ENCODE measurements at regions not wholly inside any gene's neighbourhood (a gene's known extent, or its start where the extent isn't known, plus 50 kb on each side); places are given as distances from the start of the nearest gene placed in this dataset.

DNA sequence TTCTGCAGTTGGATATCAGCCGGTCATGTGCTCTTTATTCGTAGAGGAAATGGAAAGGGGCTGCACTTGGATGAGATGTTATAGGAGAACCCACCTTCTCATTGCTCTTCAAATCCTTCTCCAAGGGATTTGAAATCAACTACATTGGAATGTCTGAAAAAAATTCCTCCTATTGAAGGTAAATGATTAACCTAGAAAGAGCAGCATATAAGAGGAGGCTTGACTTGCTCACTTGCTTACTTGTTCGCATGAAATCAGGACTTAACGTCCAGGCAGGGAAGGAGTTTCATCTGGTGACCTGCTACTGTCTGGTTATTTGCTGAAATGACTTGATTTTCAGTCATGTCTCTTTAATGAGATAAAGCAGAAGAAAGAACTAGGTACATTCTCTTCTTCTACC is 338.4 kb upstream of the NOCT start:
- no peaks in the 10 kb centered on the region for H3K9me3 ChIP-seq (ENCODE audit: low read length)
- H3K4me3 ChIP-seq (ENCODE audit: low read length) = no peak overlapping the region
- H3K9ac ChIP-seq (ENCODE audit: low read length) = no peak overlapping the region
- no peaks in the 10 kb centered on the region for H3K9me2 ChIP-seq (replicated peaks; ENCODE audit: insufficient read depth, low read length)
- no peaks in the 10 kb centered on the region for H3K79me2 ChIP-seq (ENCODE audit: low read length)
- H3K27ac ChIP-seq (ENCODE audit: low read length) = no peak overlapping the region
- H3K4me1 ChIP-seq (ENCODE audit: low read length) = peaks cover 54% of the 10 kb centered on the region
- H4K20me1 ChIP-seq (ENCODE audit: insufficient read depth, low read depth, low read length) = no peaks in the 10 kb centered on the region
- DNase-seq = no peak
- no peak overlapping the region for H3K4me2 ChIP-seq (ENCODE audit: low read depth, low read length, poor library complexity, severe bottlenecking)
- no peaks in the 10 kb centered on the region for H3K27me3 ChIP-seq (ENCODE audit: low read length)
- no peak overlapping the region for H2AFZ ChIP-seq (ENCODE audit: low read length)
- H3K36me3 ChIP-seq (ENCODE audit: insufficient read depth, low read length) = no peaks in the 10 kb centered on the region

DNA sequence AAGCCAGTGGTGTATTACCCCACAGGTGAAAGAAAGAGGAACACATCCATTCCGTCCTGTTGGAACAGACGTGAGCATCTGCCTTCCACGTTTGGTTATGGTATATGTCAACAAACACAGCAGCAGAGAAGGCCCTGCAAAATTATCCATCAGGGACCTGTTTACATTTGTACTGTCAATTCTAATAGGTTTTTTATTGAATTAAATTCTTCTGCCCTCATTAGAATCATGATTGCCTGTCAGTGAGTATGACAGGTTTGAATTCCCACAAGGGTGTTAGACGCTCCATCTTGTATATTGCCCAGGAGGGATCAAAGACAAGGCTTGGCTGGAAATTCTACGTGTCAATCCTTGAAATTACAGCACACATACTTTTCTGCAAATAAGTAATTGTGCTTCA is 339.9 kb upstream of the NOCT start:
- H3K79me2 ChIP-seq (ENCODE audit: low read length) = no peaks in the 10 kb centered on the region
- H3K27me3 ChIP-seq (ENCODE audit: low read length) = no peaks in the 10 kb centered on the region
- H3K4me2 ChIP-seq (ENCODE audit: low read depth, low read length, poor library complexity, severe bottlenecking) = no peak overlapping the region
- H3K36me3 ChIP-seq (ENCODE audit: insufficient read depth, low read length) = no peaks in the 10 kb centered on the region
- H3K4me3 ChIP-seq (ENCODE audit: low read length) = no peak overlapping the region
- H3K4me1 ChIP-seq (ENCODE audit: low read length) = peaks cover 66% of the 10 kb centered on the region
- H4K20me1 ChIP-seq (ENCODE audit: insufficient read depth, low read depth, low read length) = no peaks in the 10 kb centered on the region
- H2AFZ ChIP-seq (ENCODE audit: low read length) = no peak overlapping the region
- H3K9me2 ChIP-seq (replicated peaks; ENCODE audit: insufficient read depth, low read length) = no peaks in the 10 kb centered on the region
- no peak overlapping the region for H3K27ac ChIP-seq (ENCODE audit: low read length)
- H3K9ac ChIP-seq (ENCODE audit: low read length) = no peak overlapping the region
- no peak for DNase-seq
- no peaks in the 10 kb centered on the region for H3K9me3 ChIP-seq (ENCODE audit: low read length)

DNA sequence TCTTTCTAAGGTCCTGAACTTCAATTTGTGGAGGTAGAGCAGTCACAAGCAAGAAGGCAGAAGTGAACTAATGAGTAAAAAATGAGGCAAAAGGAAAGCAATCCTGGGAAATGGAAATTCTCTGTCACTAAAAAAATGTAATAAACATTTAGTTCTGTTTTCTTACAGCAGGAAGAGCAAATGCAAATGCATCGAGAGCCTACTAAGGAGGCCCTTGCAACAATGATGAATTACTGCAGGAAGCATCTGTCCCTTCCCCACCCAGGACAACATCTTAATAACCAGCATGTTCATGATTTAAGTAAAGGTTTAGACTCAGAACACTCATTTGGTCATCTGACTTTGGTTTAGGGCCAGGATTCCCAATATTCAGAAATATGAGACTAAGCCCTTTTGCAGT is 341.4 kb upstream of the NOCT start:
- Histone ChIP-seq H3K36me3 (ENCODE audit: insufficient read depth, low read length) (no peaks in the 10 kb centered on the region), H3K4me2 (ENCODE audit: low read depth, low read length, poor library complexity, severe bottlenecking) (peak overlapping the region; percentile 3), H3K9ac (ENCODE audit: low read length) (no peak overlapping the region), H4K20me1 (ENCODE audit: insufficient read depth, low read depth, low read length) (no peaks in the 10 kb centered on the region), H2AFZ (ENCODE audit: low read length) (no peak overlapping the region), H3K27me3 (ENCODE audit: low read length) (no peaks in the 10 kb centered on the region), H3K27ac (ENCODE audit: low read length) (no peak overlapping the region), H3K9me3 (ENCODE audit: low read length) (no peaks in the 10 kb centered on the region), H3K9me2 (replicated peaks; ENCODE audit: insufficient read depth, low read length) (no peaks in the 10 kb centered on the region), H3K4me3 (ENCODE audit: low read length) (no peak overlapping the region), H3K79me2 (ENCODE audit: low read length) (no peaks in the 10 kb centered on the region), H3K4me1 (ENCODE audit: low read length) (peaks cover 79% of the 10 kb centered on the region)
- DNase-seq = no peak

DNA sequence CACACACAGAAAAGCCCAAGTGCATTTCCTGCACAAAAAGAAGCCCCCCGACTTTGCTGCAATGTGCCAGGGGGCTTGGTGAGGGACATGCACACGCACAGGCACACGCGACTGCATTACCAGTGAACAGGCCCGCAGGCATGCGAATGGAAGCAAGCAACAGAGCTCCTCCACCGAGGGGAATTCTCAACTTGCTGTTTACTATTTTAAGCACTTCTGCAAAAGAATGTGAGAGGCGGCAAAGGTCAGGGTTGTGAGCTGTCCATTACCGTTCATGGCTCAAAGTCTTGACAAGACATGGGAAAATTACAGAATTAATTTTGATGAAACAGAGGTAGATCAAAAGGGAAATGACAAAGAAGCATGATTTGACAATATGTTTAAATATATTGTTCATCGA is 342.5 kb upstream of the NOCT start:
- no peaks in the 10 kb centered on the region for H3K9me2 ChIP-seq (replicated peaks; ENCODE audit: insufficient read depth, low read length)
- peak overlapping the region; percentile 14 for H3K4me2 ChIP-seq (ENCODE audit: low read depth, low read length, poor library complexity, severe bottlenecking)
- H3K27ac ChIP-seq (ENCODE audit: low read length) = no peak overlapping the region
- no peak overlapping the region for H3K4me3 ChIP-seq (ENCODE audit: low read length)
- peaks cover 86% of the 10 kb centered on the region for H3K4me1 ChIP-seq (ENCODE audit: low read length)
- H3K79me2 ChIP-seq (ENCODE audit: low read length) = no peaks in the 10 kb centered on the region
- no peak overlapping the region for H2AFZ ChIP-seq (ENCODE audit: low read length)
- H3K27me3 ChIP-seq (ENCODE audit: low read length) = no peaks in the 10 kb centered on the region
- no peak overlapping the region for H3K9ac ChIP-seq (ENCODE audit: low read length)
- H4K20me1 ChIP-seq (ENCODE audit: insufficient read depth, low read depth, low read length) = no peaks in the 10 kb centered on the region
- H3K36me3 ChIP-seq (ENCODE audit: insufficient read depth, low read length) = no peaks in the 10 kb centered on the region
- H3K9me3 ChIP-seq (ENCODE audit: low read length) = no peaks in the 10 kb centered on the region
- no peak for DNase-seq

DNA sequence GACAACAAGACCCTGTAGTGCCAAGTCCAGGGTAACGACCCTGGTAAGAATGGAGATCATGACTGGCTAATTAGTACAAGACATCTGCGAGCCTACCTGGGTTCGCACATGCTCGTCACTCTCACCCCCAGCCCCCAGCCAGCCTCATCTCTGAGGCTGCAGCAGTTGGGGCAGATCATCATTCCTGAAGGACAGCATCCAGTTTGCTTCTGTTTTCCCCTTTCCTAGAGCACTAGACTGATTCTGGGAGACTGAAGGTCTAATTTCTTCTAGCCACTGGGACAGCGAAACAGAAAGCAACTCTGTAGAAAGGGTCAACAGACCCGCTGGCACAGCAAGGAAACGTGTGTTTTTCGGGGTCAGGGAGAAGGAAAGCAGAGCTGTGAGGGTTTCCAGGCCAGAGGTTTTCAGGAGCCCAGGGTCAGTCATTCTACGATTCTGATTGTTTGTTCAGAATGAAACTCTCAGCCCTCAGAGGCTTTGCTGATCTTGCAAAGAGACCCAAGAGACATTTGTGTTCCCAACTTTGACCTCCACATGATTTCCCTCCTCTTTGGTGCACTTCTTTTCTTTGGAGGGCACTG is 343.1 kb upstream of the NOCT start:
- no peak overlapping the region for H3K4me3 ChIP-seq (ENCODE audit: low read length)
- H3K9me3 ChIP-seq (ENCODE audit: low read length) = no peaks in the 10 kb centered on the region
- no peak for DNase-seq
- H3K36me3 ChIP-seq (ENCODE audit: insufficient read depth, low read length) = no peaks in the 10 kb centered on the region
- H3K79me2 ChIP-seq (ENCODE audit: low read length) = no peaks in the 10 kb centered on the region
- H2AFZ ChIP-seq (ENCODE audit: low read length) = no peak overlapping the region
- peak overlapping the region; percentile 14 for H3K4me2 ChIP-seq (ENCODE audit: low read depth, low read length, poor library complexity, severe bottlenecking)
- no peaks in the 10 kb centered on the region for H3K9me2 ChIP-seq (replicated peaks; ENCODE audit: insufficient read depth, low read length)
- no peak overlapping the region for H3K9ac ChIP-seq (ENCODE audit: low read length)
- peaks cover 82% of the 10 kb centered on the region for H3K4me1 ChIP-seq (ENCODE audit: low read length)
- H3K27me3 ChIP-seq (ENCODE audit: low read length) = no peaks in the 10 kb centered on the region
- H3K27ac ChIP-seq (ENCODE audit: low read length) = no peak overlapping the region
- H4K20me1 ChIP-seq (ENCODE audit: insufficient read depth, low read depth, low read length) = no peaks in the 10 kb centered on the region

DNA sequence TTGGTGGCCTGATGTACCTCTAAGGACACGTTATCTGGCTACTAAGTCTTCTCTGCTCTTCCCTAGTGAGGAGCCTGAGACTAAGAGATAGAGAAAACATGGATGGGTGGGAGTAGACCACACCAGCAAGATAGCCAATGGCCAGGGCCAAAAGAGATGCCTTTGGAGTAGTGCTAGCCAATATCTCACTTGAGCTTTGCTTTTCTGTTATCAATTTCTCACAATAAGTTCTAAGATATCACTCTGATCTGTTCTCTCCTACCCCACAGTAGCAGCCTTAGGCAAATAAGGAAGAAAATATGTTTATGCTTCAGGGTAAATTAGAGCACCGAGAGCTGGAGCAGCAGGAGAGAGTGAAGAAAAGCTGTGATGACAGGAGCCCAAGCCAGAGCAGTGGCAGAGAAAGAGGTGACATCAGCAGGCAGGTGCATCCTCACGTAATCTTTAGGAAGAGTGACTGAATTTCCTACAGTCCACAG is 343.9 kb upstream of the NOCT start:
- no peak overlapping the region for H3K9ac ChIP-seq (ENCODE audit: low read length)
- H3K4me3 ChIP-seq (ENCODE audit: low read length) = no peak overlapping the region
- no peaks in the 10 kb centered on the region for H3K9me3 ChIP-seq (ENCODE audit: low read length)
- peaks cover 78% of the 10 kb centered on the region for H3K4me1 ChIP-seq (ENCODE audit: low read length)
- no peaks in the 10 kb centered on the region for H4K20me1 ChIP-seq (ENCODE audit: insufficient read depth, low read depth, low read length)
- no peak overlapping the region for H3K4me2 ChIP-seq (ENCODE audit: low read depth, low read length, poor library complexity, severe bottlenecking)
- H3K27ac ChIP-seq (ENCODE audit: low read length) = no peak overlapping the region
- H3K79me2 ChIP-seq (ENCODE audit: low read length) = no peaks in the 10 kb centered on the region
- no peaks in the 10 kb centered on the region for H3K27me3 ChIP-seq (ENCODE audit: low read length)
- no peaks in the 10 kb centered on the region for H3K36me3 ChIP-seq (ENCODE audit: insufficient read depth, low read length)
- H3K9me2 ChIP-seq (replicated peaks; ENCODE audit: insufficient read depth, low read length) = no peaks in the 10 kb centered on the region
- DNase-seq = no peak
- no peak overlapping the region for H2AFZ ChIP-seq (ENCODE audit: low read length)

DNA sequence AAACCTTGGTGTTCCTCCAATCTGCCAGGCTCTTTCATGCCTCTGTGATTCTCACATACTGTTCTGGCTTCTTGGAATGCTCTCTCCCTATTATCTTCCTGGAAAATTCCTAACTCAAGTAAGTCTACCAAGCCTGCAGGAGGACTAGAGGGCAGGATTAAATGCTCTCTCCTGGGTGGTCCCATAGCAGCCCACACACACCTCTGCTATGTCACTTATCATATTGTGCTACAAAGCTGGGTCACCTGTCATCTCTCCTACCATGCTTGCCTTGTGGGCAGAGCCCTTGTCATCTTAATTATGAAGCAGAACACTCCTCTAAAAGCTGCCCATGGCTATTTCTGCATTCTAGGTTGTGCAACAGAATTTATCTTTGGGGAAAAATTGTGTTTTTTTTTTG is 344.5 kb upstream of the NOCT start:
- Histone ChIP-seq H3K9me3 (ENCODE audit: low read length) (no peaks in the 10 kb centered on the region), H3K4me1 (ENCODE audit: low read length) (peaks cover 76% of the 10 kb centered on the region), H3K9me2 (replicated peaks; ENCODE audit: insufficient read depth, low read length) (no peaks in the 10 kb centered on the region), H3K79me2 (ENCODE audit: low read length) (no peaks in the 10 kb centered on the region), H4K20me1 (ENCODE audit: insufficient read depth, low read depth, low read length) (no peaks in the 10 kb centered on the region), H3K9ac (ENCODE audit: low read length) (no peak overlapping the region), H3K27me3 (ENCODE audit: low read length) (no peaks in the 10 kb centered on the region), H3K36me3 (ENCODE audit: insufficient read depth, low read length) (no peaks in the 10 kb centered on the region), H3K4me3 (ENCODE audit: low read length) (no peak overlapping the region), H3K4me2 (ENCODE audit: low read depth, low read length, poor library complexity, severe bottlenecking) (no peak overlapping the region), H3K27ac (ENCODE audit: low read length) (peak overlapping the region; percentile 95; the same call in 1 of the 2 replicates), H2AFZ (ENCODE audit: low read length) (no peak overlapping the region)
- DNase-seq = no peak

DNA sequence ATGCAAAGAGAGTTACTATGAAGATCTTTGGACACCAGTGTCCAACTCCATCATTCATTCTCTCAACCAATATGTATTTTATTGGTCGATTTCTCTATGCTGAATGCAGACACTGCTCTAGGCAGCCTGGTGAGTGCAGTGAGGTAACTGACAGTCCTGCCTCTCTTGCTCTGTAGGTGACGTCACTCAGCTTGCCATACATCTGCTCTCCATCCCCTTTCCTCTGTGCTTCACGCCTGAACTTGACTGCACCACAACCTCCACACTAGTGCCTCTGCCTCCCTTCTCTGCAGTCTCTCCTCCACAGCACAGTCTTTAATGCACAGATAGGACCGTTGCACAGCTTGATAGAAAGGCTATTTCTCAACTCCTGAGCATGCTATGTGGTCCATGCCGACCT is 344.9 kb upstream of the NOCT start:
- Histone ChIP-seq H3K9ac (ENCODE audit: low read length) (peak overlapping the region; percentile 50; the same call in 1 of the 2 replicates), H3K4me2 (ENCODE audit: low read depth, low read length, poor library complexity, severe bottlenecking) (peak overlapping the region; percentile 61), H3K36me3 (ENCODE audit: insufficient read depth, low read length) (no peaks in the 10 kb centered on the region)

More for the DNA sequence above, 344.9 kb upstream of the NOCT start:
- no peaks in the 10 kb centered on the region for H3K9me2 ChIP-seq (replicated peaks; ENCODE audit: insufficient read depth, low read length)
- no peaks in the 10 kb centered on the region for H3K79me2 ChIP-seq (ENCODE audit: low read length)
- H3K9me3 ChIP-seq (ENCODE audit: low read length) = no peaks in the 10 kb centered on the region
- no peak overlapping the region for H3K4me3 ChIP-seq (ENCODE audit: low read length)
- H3K27me3 ChIP-seq (ENCODE audit: low read length) = no peaks in the 10 kb centered on the region
- peak; percentile 67 for DNase-seq
- no peaks in the 10 kb centered on the region for H4K20me1 ChIP-seq (ENCODE audit: insufficient read depth, low read depth, low read length)
- peak overlapping the region; percentile 95 for H3K27ac ChIP-seq (ENCODE audit: low read length)
- H3K4me1 ChIP-seq (ENCODE audit: low read length) = peaks cover 74% of the 10 kb centered on the region
- no peak overlapping the region for H2AFZ ChIP-seq (ENCODE audit: low read length)

Data from Karpas-422 (cell line).